ENCODE measurements at regions not wholly inside any gene's neighbourhood (a gene's known extent, or its start where the extent isn't known, plus 50 kb on each side); places are given as distances from the start of the nearest gene placed in this dataset.

- DNase-seq (ENCODE audit: low read depth) = no peak
- TF ChIP-seq CTCF (IDR thresholded peaks at IDR 0.05; ENCODE audit: low read length, missing control alignments) = no peak
- no peak overlapping the region for H3K4me3 ChIP-seq (replicated peaks; ENCODE audit: low read depth, low read length)
Measured at GRCh38 chr5:29185558-29185957, 2007.9 kb upstream of the CDH6 start.

- DNase-seq (ENCODE audit: low read depth) = no peak
- no peak overlapping the region for H3K4me3 ChIP-seq (replicated peaks; ENCODE audit: low read depth, low read length)
- no peak for TF ChIP-seq CTCF (IDR thresholded peaks at IDR 0.05; ENCODE audit: low read length, missing control alignments)
Measured at GRCh38 chr5:29175774-29176173, 2017.7 kb upstream of the CDH6 start.

- no peak for DNase-seq (ENCODE audit: low read depth)
- no peak for TF ChIP-seq CTCF (IDR thresholded peaks at IDR 0.05; ENCODE audit: low read length, missing control alignments)
- no peak overlapping the region for H3K4me3 ChIP-seq (replicated peaks; ENCODE audit: low read depth, low read length)
Measured at GRCh38 chr5:29170599-29170998, 2022.9 kb upstream of the CDH6 start.

- no peak overlapping the region for H3K4me3 ChIP-seq (replicated peaks; ENCODE audit: low read depth, low read length)
- no peak for DNase-seq (ENCODE audit: low read depth)
Measured at GRCh38 chr5:29169886-29170285, 2023.6 kb upstream of the CDH6 start.

GRCh38 chr5:29162297-29162696 is 2031.2 kb upstream of the CDH6 start:
- no peak for TF ChIP-seq CTCF (IDR thresholded peaks at IDR 0.05; ENCODE audit: low read length, missing control alignments)
- no peak overlapping the region for H3K4me3 ChIP-seq (replicated peaks; ENCODE audit: low read depth, low read length)
- no peak for DNase-seq (ENCODE audit: low read depth)

More at GRCh38 chr5:29169886-29170285, 2023.6 kb upstream of the CDH6 start:
- no peak for TF ChIP-seq CTCF (IDR thresholded peaks at IDR 0.05; ENCODE audit: low read length, missing control alignments)

GRCh38 chr5:29161399-29162291 is 2031.8 kb upstream of the CDH6 start:
- no peak for TF ChIP-seq CTCF (IDR thresholded peaks at IDR 0.05; ENCODE audit: low read length, missing control alignments)
- DNase-seq (ENCODE audit: low read depth) = no peak
- no peak overlapping the region for H3K4me3 ChIP-seq (replicated peaks; ENCODE audit: low read depth, low read length)

GRCh38 chr5:29157975-29158374 is 2035.5 kb upstream of the CDH6 start:
- TF ChIP-seq CTCF (IDR thresholded peaks at IDR 0.05; ENCODE audit: low read length, missing control alignments) = no peak
- H3K4me3 ChIP-seq (replicated peaks; ENCODE audit: low read depth, low read length) = no peak overlapping the region
- no peak for DNase-seq (ENCODE audit: low read depth)

All from fibroblast of pulmonary artery (primary cell).